SK-N-SH treated with all-trans-retinoic acid at 6 μM for 48 hours (cell line): ENCODE measurements at regions not wholly inside any gene's neighbourhood (a gene's known extent, or its start where the extent isn't known, plus 50 kb on each side); places are given as distances from the start of the nearest gene placed in this dataset.

Experiments used
- ATAC-seq: fragments of 200-7000 bp; cut with Tn5 transposase; 3 replicates; pipeline ENCODE4 v1.9.1; 2020; ENCODE audit warnings: mild to moderate bottlenecking, moderate library complexity
- ARNTL ChIP-seq: fragments of 450-650 bp; formaldehyde crosslinking; IDR thresholded peaks from 2 replicates; pipeline ENCODE4 v1.5.0; 2020; ENCODE audit warnings: low read depth, mild to moderate bottlenecking, moderate library complexity, borderline replicate concordance
- BACH2 ChIP-seq: fragments of 250-450 bp; sonication (Bioruptor Pico); IDR thresholded peaks from 2 replicates; pipeline ENCODE4 v1.9.0; 2021; ENCODE audit warnings: mild to moderate bottlenecking, borderline replicate concordance
- CSDC2 ChIP-seq: fragments of 250-450 bp; sonication (Bioruptor Pico); IDR thresholded peaks from 2 replicates; pipeline ENCODE4 v1.5.0; 2020; ENCODE audit warnings: mild to moderate bottlenecking, moderate library complexity
- ESRRG ChIP-seq: fragments of 250-450 bp; sonication (Bioruptor Pico); IDR thresholded peaks from 2 replicates; pipeline ENCODE4 v1.6.1; 2021; ENCODE audit warnings: mild to moderate bottlenecking
- GLIS3 ChIP-seq: fragments of 250-450 bp; sonication (Bioruptor Pico); IDR thresholded peaks from 2 replicates; pipeline ENCODE4 v1.5.0; 2020; ENCODE audit warnings: mild to moderate bottlenecking, moderate library complexity
- ISL1 ChIP-seq: fragments of 250-450 bp; sonication (Bioruptor Pico); IDR thresholded peaks from 2 replicates; pipeline ENCODE4 v2.1.2; 2022; ENCODE audit warnings: mild to moderate bottlenecking, moderate library complexity
- OSR1 ChIP-seq: fragments of 250-450 bp; sonication (Bioruptor Pico); IDR thresholded peaks from 2 replicates; pipeline ENCODE4 v1.8.0; 2022; ENCODE audit warnings: moderate library complexity, mild to moderate bottlenecking, inconsistent platforms
- PPARA ChIP-seq: fragments of 250-450 bp; sonication (Bioruptor Pico); IDR thresholded peaks from 2 replicates; pipeline ENCODE4 v1.5.0; 2020; ENCODE audit warnings: mild to moderate bottlenecking, borderline replicate concordance
- RARB ChIP-seq: fragments of 250-450 bp; sonication (Bioruptor Pico); IDR thresholded peaks from 2 replicates; pipeline ENCODE4 v1.8.0; 2021; ENCODE audit warnings: mild to moderate bottlenecking, moderate library complexity
- SNAI2 ChIP-seq: fragments of 250-450 bp; sonication (Bioruptor Pico); IDR thresholded peaks from 2 replicates; pipeline ENCODE4 v1.5.0; 2020; ENCODE audit warnings: mild to moderate bottlenecking, moderate library complexity
- TCF4 ChIP-seq: fragments of 250-450 bp; sonication (Bioruptor Pico); IDR thresholded peaks from 2 replicates; pipeline ENCODE4 v1.8.0; 2021; ENCODE audit warnings: mild to moderate bottlenecking, moderate library complexity, borderline replicate concordance
- TOX ChIP-seq: fragments of 250-450 bp; sonication (Bioruptor Pico); IDR thresholded peaks from 2 replicates; pipeline ENCODE4 v1.8.0; 2021; ENCODE audit warnings: mild to moderate bottlenecking, moderate library complexity, borderline replicate concordance
- ZC3H10 ChIP-seq: fragments of 250-450 bp; sonication (Bioruptor Pico); IDR thresholded peaks from 2 replicates; pipeline ENCODE4 v1.5.1; 2021; ENCODE audit warnings: mild to moderate bottlenecking, moderate library complexity
- ZFP3 ChIP-seq: fragments of 250-450 bp; sonication (Bioruptor Pico); IDR thresholded peaks from 2 replicates; pipeline ENCODE4 v1.5.0; 2020; ENCODE audit warnings: mild to moderate bottlenecking, moderate library complexity
- ZFP30 ChIP-seq: fragments of 450-650 bp; formaldehyde crosslinking; IDR thresholded peaks from 2 replicates; pipeline ENCODE4 v1.5.0; 2022; ENCODE audit warnings: mild to moderate bottlenecking, moderate library complexity
- ZNF565 ChIP-seq: fragments of 450-650 bp; formaldehyde crosslinking; conservative IDR thresholded peaks from 2 replicates; pipeline ENCODE4 v1.5.0; 2020; ENCODE audit warnings: low read depth, mild to moderate bottlenecking, moderate library complexity
- ZNF70 ChIP-seq: fragments of 450-650 bp; formaldehyde crosslinking; IDR thresholded peaks from 2 replicates; pipeline ENCODE4 v1.5.0; 2020; ENCODE audit warnings: mild to moderate bottlenecking, moderate library complexity
- ZNF8 ChIP-seq: fragments of 450-650 bp; formaldehyde crosslinking; IDR thresholded peaks from 2 replicates; pipeline ENCODE4 v1.5.0; 2020; ENCODE audit warnings: mild to moderate bottlenecking, moderate library complexity
- TF ChIP-seq, protein P1 (sequence below): fragments of 250-450 bp; sonication (Bioruptor Pico); IDR thresholded peaks from 2 replicates; pipeline ENCODE4 v1.5.0; 2020; ENCODE audit warnings: mild to moderate bottlenecking, moderate library complexity
- TF ChIP-seq, protein P2 (sequence below): fragments of 250-450 bp; sonication (Bioruptor Pico); IDR thresholded peaks from 2 replicates; pipeline ENCODE4 v1.5.1; 2020; ENCODE audit warnings: low read depth, mild to moderate bottlenecking, moderate library complexity
- TF ChIP-seq, protein P3 (sequence below): fragments of 250-450 bp; sonication (Bioruptor Pico); IDR thresholded peaks from 2 replicates; pipeline ENCODE4 v1.8.0; 2020; ENCODE audit warnings: mild to moderate bottlenecking, moderate library complexity, borderline replicate concordance
- TF ChIP-seq, protein P4 (sequence below): fragments of 250-450 bp; sonication (Bioruptor Pico); IDR thresholded peaks from 2 replicates; pipeline ENCODE4 v1.5.1; 2021; ENCODE audit warnings: mild to moderate bottlenecking, moderate library complexity
- TF ChIP-seq, protein P5 (sequence below): fragments of 250-450 bp; sonication (Bioruptor Pico); IDR thresholded peaks from 2 replicates; pipeline ENCODE4 v1.8.0; 2021; ENCODE audit warnings: low read depth, mild to moderate bottlenecking, moderate library complexity, borderline replicate concordance

DNA sequence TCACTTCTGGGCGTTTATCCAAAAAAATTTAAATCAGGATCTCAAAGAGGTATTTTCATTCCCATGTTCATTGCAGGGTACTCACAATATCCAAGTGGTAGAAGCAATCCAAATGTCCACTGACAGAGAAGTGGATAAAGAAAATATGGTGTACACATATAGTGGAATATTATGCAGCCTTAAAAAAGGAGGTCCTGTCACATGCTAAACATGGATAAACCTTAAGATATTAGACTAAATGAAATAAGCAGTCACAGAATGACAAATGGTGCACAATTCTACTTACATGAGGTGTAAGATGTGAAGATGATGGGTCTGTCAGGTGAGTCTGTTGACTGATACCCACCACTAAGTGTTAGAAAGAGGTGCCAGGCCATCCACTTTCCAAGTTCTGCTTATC, 140.6 kb downstream of the THNSL2 start:
- no peak for ATAC-seq
- TF ChIP-seq ESRRG (no peak), BACH2 (no peak), SNAI2 (CRISPR knock-in tag) (no peak), OSR1 (no peak), ZNF70 (CRISPR knock-in tag) (no peak), PPARA (CRISPR knock-in tag) (no peak), CSDC2 (CRISPR knock-in tag) (no peak), TOX (CRISPR knock-in tag) (no peak), ZNF565 (CRISPR knock-in tag) (no peak), ISL1 (CRISPR knock-in tag) (no peak), RARB (no peak), ZC3H10 (CRISPR knock-in tag) (no peak), ZNF8 (CRISPR knock-in tag) (no peak), TCF4 (CRISPR knock-in tag) (no peak), ZFP3 (CRISPR knock-in tag) (no peak)
- TF ChIP-seq, protein P1, sequence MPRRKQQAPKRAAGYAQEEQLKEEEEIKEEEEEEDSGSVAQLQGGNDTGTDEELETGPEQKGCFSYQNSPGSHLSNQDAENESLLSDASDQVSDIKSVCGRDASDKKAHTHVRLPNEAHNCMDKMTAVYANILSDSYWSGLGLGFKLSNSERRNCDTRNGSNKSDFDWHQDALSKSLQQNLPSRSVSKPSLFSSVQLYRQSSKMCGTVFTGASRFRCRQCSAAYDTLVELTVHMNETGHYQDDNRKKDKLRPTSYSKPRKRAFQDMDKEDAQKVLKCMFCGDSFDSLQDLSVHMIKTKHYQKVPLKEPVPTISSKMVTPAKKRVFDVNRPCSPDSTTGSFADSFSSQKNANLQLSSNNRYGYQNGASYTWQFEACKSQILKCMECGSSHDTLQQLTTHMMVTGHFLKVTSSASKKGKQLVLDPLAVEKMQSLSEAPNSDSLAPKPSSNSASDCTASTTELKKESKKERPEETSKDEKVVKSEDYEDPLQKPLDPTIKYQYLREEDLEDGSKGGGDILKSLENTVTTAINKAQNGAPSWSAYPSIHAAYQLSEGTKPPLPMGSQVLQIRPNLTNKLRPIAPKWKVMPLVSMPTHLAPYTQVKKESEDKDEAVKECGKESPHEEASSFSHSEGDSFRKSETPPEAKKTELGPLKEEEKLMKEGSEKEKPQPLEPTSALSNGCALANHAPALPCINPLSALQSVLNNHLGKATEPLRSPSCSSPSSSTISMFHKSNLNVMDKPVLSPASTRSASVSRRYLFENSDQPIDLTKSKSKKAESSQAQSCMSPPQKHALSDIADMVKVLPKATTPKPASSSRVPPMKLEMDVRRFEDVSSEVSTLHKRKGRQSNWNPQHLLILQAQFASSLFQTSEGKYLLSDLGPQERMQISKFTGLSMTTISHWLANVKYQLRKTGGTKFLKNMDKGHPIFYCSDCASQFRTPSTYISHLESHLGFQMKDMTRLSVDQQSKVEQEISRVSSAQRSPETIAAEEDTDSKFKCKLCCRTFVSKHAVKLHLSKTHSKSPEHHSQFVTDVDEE (CRISPR knock-in tag), result no peak
- TF ChIP-seq, protein P2, sequence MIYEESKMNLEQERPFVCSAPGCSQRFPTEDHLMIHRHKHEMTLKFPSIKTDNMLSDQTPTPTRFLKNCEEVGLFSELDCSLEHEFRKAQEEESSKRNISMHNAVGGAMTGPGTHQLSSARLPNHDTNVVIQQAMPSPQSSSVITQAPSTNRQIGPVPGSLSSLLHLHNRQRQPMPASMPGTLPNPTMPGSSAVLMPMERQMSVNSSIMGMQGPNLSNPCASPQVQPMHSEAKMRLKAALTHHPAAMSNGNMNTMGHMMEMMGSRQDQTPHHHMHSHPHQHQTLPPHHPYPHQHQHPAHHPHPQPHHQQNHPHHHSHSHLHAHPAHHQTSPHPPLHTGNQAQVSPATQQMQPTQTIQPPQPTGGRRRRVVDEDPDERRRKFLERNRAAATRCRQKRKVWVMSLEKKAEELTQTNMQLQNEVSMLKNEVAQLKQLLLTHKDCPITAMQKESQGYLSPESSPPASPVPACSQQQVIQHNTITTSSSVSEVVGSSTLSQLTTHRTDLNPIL (CRISPR knock-in tag), result no peak
- TF ChIP-seq, protein P3, sequence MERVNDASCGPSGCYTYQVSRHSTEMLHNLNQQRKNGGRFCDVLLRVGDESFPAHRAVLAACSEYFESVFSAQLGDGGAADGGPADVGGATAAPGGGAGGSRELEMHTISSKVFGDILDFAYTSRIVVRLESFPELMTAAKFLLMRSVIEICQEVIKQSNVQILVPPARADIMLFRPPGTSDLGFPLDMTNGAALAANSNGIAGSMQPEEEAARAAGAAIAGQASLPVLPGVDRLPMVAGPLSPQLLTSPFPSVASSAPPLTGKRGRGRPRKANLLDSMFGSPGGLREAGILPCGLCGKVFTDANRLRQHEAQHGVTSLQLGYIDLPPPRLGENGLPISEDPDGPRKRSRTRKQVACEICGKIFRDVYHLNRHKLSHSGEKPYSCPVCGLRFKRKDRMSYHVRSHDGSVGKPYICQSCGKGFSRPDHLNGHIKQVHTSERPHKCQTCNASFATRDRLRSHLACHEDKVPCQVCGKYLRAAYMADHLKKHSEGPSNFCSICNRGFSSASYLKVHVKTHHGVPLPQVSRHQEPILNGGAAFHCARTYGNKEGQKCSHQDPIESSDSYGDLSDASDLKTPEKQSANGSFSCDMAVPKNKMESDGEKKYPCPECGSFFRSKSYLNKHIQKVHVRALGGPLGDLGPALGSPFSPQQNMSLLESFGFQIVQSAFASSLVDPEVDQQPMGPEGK (CRISPR knock-in tag), result no peak

DNA sequence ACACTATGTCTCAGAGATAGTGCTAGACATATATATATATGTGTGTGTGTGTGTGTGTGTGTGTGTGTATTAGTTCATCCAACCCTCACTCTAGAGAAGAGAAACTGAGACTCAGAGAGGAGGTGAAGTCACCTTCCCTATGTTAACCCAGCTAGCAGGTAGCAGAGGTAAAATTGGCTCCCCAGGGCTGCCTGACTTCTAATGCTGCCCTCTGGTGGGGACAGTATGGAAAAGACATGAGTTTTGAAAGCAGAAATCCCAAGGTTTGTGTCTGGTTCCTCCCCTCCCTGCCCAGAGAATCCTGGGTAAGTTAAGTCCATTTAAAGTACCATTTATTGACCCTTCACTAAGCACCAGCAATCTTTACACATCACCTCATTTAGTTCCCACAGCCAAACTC, 137.7 kb downstream of the THNSL2 start:
- no peak for ATAC-seq
- TF ChIP-seq CSDC2 (CRISPR knock-in tag), result no peak
- TF ChIP-seq ESRRG, result no peak
- TF ChIP-seq RARB, result no peak
- TF ChIP-seq ISL1 (CRISPR knock-in tag), result no peak
- no peak for TF ChIP-seq ARNTL (CRISPR knock-in tag)
- TF ChIP-seq, protein P4, sequence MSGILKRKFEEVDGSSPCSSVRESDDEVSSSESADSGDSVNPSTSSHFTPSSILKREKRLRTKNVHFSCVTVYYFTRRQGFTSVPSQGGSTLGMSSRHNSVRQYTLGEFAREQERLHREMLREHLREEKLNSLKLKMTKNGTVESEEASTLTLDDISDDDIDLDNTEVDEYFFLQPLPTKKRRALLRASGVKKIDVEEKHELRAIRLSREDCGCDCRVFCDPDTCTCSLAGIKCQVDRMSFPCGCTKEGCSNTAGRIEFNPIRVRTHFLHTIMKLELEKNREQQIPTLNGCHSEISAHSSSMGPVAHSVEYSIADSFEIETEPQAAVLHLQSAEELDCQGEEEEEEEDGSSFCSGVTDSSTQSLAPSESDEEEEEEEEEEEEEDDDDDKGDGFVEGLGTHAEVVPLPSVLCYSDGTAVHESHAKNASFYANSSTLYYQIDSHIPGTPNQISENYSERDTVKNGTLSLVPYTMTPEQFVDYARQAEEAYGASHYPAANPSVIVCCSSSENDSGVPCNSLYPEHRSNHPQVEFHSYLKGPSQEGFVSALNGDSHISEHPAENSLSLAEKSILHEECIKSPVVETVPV, result no peak
- TF ChIP-seq OSR1, result no peak
- no peak for TF ChIP-seq PPARA (CRISPR knock-in tag)
- TF ChIP-seq, protein P5, sequence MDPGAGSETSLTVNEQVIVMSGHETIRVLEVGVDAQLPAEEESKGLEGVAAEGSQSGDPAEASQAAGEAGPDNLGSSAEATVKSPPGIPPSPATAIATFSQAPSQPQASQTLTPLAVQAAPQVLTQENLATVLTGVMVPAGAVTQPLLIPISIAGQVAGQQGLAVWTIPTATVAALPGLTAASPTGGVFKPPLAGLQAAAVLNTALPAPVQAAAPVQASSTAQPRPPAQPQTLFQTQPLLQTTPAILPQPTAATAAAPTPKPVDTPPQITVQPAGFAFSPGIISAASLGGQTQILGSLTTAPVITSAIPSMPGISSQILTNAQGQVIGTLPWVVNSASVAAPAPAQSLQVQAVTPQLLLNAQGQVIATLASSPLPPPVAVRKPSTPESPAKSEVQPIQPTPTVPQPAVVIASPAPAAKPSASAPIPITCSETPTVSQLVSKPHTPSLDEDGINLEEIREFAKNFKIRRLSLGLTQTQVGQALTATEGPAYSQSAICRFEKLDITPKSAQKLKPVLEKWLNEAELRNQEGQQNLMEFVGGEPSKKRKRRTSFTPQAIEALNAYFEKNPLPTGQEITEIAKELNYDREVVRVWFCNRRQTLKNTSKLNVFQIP (CRISPR knock-in tag), result no peak
- no peak for TF ChIP-seq ZNF8 (CRISPR knock-in tag)
- TF ChIP-seq ZFP3 (CRISPR knock-in tag), result no peak
- TF ChIP-seq GLIS3 (CRISPR knock-in tag), result no peak

DNA sequence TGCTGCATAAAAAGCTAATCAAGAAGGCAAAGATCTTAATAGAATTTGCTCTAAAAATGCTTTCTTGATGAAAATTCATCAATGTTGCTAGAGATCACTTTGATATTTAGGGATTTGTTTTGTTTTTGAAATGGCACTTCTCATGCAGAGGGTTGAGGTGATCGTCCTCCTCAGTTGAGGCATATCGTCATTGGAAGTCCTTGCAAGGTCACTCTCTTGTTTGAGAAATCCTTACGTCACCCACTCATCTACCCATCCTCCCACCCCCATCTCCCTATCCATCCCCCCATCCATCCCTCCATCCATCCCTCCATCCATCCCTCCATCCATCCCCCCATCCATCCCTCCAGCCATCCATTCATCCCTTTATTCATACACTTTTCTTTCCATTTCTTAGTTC, 133.7 kb downstream of the THNSL2 start:
- no peak for ATAC-seq
- TF ChIP-seq CSDC2 (CRISPR knock-in tag), result no peak
- no peak for TF ChIP-seq ZFP30 (CRISPR knock-in tag)
- no peak for TF ChIP-seq ISL1 (CRISPR knock-in tag)
- no peak for TF ChIP-seq RARB
- TF ChIP-seq, protein P5 (CRISPR knock-in tag), result no peak
- TF ChIP-seq, protein P1 (CRISPR knock-in tag), result no peak
- no peak for TF ChIP-seq ZNF565 (CRISPR knock-in tag)
- no peak for TF ChIP-seq PPARA (CRISPR knock-in tag)
- TF ChIP-seq ZC3H10 (CRISPR knock-in tag), result no peak
- TF ChIP-seq SNAI2 (CRISPR knock-in tag), result no peak
- TF ChIP-seq GLIS3 (CRISPR knock-in tag), result no peak
- no peak for TF ChIP-seq ZNF8 (CRISPR knock-in tag)
- no peak for TF ChIP-seq TOX (CRISPR knock-in tag)
